H1 (cell line): ENCODE measurements at regions not wholly inside any gene's neighbourhood (a gene's known extent, or its start where the extent isn't known, plus 50 kb on each side); places are given as distances from the start of the nearest gene placed in this dataset.

Experiments
- CTCF ChIA-PET: fragments of 300-600 bp; sonication (Branson Sonifier 250); formaldehyde crosslinking; loops from one replicate; lab custom pipeline; 2021; ENCODE audit not compliant: partially characterized antibody; lab: Charles Lee
- POLR2A ChIA-PET: fragments of 300-600 bp; sonication (Branson Sonifier 250); formaldehyde crosslinking; loops from one replicate; lab custom pipeline; 2021; ENCODE audit warnings: inconsistent platforms; ENCODE audit not compliant: partially characterized antibody; lab: Charles Lee
- DNase-seq, 2 experiments: peaks; one replicate each; pipeline versions ENCODE4 v3.0.0 to v3.0.0-alpha.2; 2010 to 2022; ENCODE audit warnings: low spot score in 2 of 2, low read depth in 1 of 2, mixed read lengths in 1 of 2
- FAIRE-seq: peaks from 2 replicates; lab custom pipeline; 2011; peaks lifted over from hg19 to GRCh38; lab: Jason Lieb, UNC
- H2AFZ ChIP-seq: 2 replicates; pipeline ENCODE4 v1.8.1; 2012; ENCODE audit warnings: low read length, inconsistent platforms
- H2AK5ac ChIP-seq: 2 replicates; pipeline ENCODE4 v1.6.1; 2013; ENCODE audit warnings: low read depth, low read length
- H2BK120ac ChIP-seq: replicated peaks from 2 replicates; pipeline ENCODE3; 2013; ENCODE audit warnings: low read depth, low read length, inconsistent platforms
- H2BK12ac ChIP-seq: 2 replicates; pipeline ENCODE4 v1.6.1; 2013; ENCODE audit warnings: low read depth, low read length
- H2BK15ac ChIP-seq: 2 replicates; pipeline ENCODE4 v1.6.1; 2013; ENCODE audit warnings: low read length
- H2BK20ac ChIP-seq: 2 replicates; pipeline ENCODE4 v1.6.1; 2013; ENCODE audit warnings: low read length
- H2BK5ac ChIP-seq: 2 replicates; pipeline ENCODE4 v1.6.1; 2013; ENCODE audit warnings: low read depth, low read length
- H3K14ac ChIP-seq: 2 replicates; pipeline ENCODE4 v1.6.1; 2013; ENCODE audit warnings: inconsistent platforms; ENCODE audit not compliant: insufficient read length
- H3K18ac ChIP-seq: 2 replicates; pipeline ENCODE4 v1.6.1; 2013; ENCODE audit warnings: low read length; ENCODE audit errors: extremely low read depth
- H3K23ac ChIP-seq: 2 replicates; pipeline ENCODE4 v1.6.1; 2013; ENCODE audit warnings: inconsistent platforms; ENCODE audit not compliant: insufficient read length
- H3K23me2 ChIP-seq: 2 replicates; pipeline ENCODE4 v1.6.1; 2013; ENCODE audit warnings: low read depth, low read length
- H3K27ac ChIP-seq: 2 replicates; pipeline ENCODE4 v1.6.1; 2011; ENCODE audit warnings: low read depth, low read length, inconsistent platforms
- H3K27me3 ChIP-seq, 4 experiments: replicated peaks in 1 of 4; 1 replicate in 1 of 4; 2 replicates in 3 of 4; pipeline versions ENCODE4 v1.6.1 to v1.8.1; 2011 to 2013; ENCODE audit warnings: low read length in 3 of 4, mild to moderate bottlenecking in 3 of 4, inconsistent platforms in 2 of 4, mixed read lengths in 2 of 4, moderate library complexity in 1 of 4; ENCODE audit not compliant: control insufficient read depth in 3 of 4, insufficient read depth in 3 of 4; ENCODE audit errors: extremely low read depth in 1 of 4
- H3K36me3 ChIP-seq, 4 experiments: 2 replicates each; pipeline versions ENCODE4 v1.6.1 to v1.8.1; 2011 to 2013; ENCODE audit warnings: mild to moderate bottlenecking in 4 of 4, low read length in 3 of 4, moderate library complexity in 2 of 4, control low read depth in 1 of 4, inconsistent platforms in 1 of 4; ENCODE audit not compliant: insufficient read depth in 4 of 4, control insufficient read depth in 2 of 4
- H3K4ac ChIP-seq: replicated peaks from 2 replicates; pipeline ENCODE3; 2013; ENCODE audit warnings: low read length, low read depth, mixed read lengths, inconsistent platforms; ENCODE audit not compliant: insufficient read length
- H3K4me1 ChIP-seq, 4 experiments: replicated peaks in 1 of 4; 1 replicate in 1 of 4; 2 replicates in 3 of 4; pipeline versions ENCODE4 v1.6.1 to v1.8.1; 2011 to 2013; ENCODE audit warnings: low read length in 3 of 4, inconsistent platforms in 2 of 4, mixed read lengths in 1 of 4; ENCODE audit not compliant: insufficient read depth in 4 of 4, control insufficient read depth in 3 of 4
- H3K4me2 ChIP-seq, 2 experiments: 2 replicates each; pipeline versions ENCODE4 v1.6.1 to v1.8.1; 2011 to 2013; ENCODE audit warnings: low read depth in 2 of 2, low read length in 2 of 2, control low read depth in 1 of 2, inconsistent platforms in 1 of 2, mild to moderate bottlenecking in 1 of 2; ENCODE audit not compliant: insufficient read depth in 1 of 2
- H3K4me3 ChIP-seq, 4 experiments: fragments of 200-600, 300-600 bp in 1 of 4; sonication (generic), shearing (Covaris generic), sonication (Bioruptor Twin) in 1 of 4; 2 replicates each; pipeline versions ENCODE4 v1.5.1 to v1.8.1; 2011 to 2016; ENCODE audit warnings: low read length in 4 of 4, low read depth in 3 of 4, control low read depth in 2 of 4, inconsistent platforms in 2 of 4, mild to moderate bottlenecking in 2 of 4, mixed read lengths in 1 of 4, moderate library complexity in 1 of 4; ENCODE audit not compliant: insufficient read depth in 2 of 4; ENCODE audit errors: extremely low read depth in 1 of 4
- H3K56ac ChIP-seq: replicated peaks from 2 replicates; pipeline ENCODE3; 2013; ENCODE audit warnings: low read depth, mild to moderate bottlenecking, mixed read lengths, low read length, inconsistent platforms; ENCODE audit not compliant: insufficient read length
- H3K79me1 ChIP-seq: 2 replicates; pipeline ENCODE4 v1.6.1; 2013; ENCODE audit warnings: low read depth, low read length, control low read depth
- H3K79me2 ChIP-seq, 2 experiments: 2 replicates each; pipeline versions ENCODE4 v1.6.1 to v1.8.1; 2012 to 2013; ENCODE audit warnings: low read length in 2 of 2, mild to moderate bottlenecking in 2 of 2, inconsistent platforms in 1 of 2; ENCODE audit not compliant: insufficient read depth in 2 of 2, control insufficient read depth in 1 of 2
- H3K9ac ChIP-seq, 4 experiments: replicated peaks in 1 of 4; 1 replicate in 1 of 4; 2 replicates in 3 of 4; pipeline versions ENCODE4 v1.6.1 to v1.8.1; 2011 to 2013; ENCODE audit warnings: low read depth in 3 of 4, low read length in 3 of 4, control low read depth in 2 of 4, mild to moderate bottlenecking in 2 of 4, moderate library complexity in 2 of 4, inconsistent platforms in 1 of 4; ENCODE audit errors: extremely low read depth in 1 of 4
- H3K9me3 ChIP-seq, 2 experiments: 2 replicates each; pipeline versions ENCODE4 v1.6.1 to v1.8.1; 2012 to 2013; ENCODE audit warnings: mild to moderate bottlenecking in 2 of 2, moderate library complexity in 2 of 2, control low read depth in 1 of 2, inconsistent platforms in 1 of 2, low read depth in 1 of 2, low read length in 1 of 2, mixed read lengths in 1 of 2; ENCODE audit not compliant: insufficient read depth in 2 of 2
- H4K20me1 ChIP-seq, 2 experiments: replicated peaks in 1 of 2; 2 replicates each; pipeline versions ENCODE3 to v1.8.1; 2011 to 2013; ENCODE audit warnings: inconsistent platforms in 2 of 2, low read length in 2 of 2, mild to moderate bottlenecking in 1 of 2; ENCODE audit not compliant: insufficient read depth in 2 of 2, control insufficient read depth in 1 of 2
- H4K5ac ChIP-seq: 2 replicates; pipeline ENCODE4 v1.6.1; 2013; ENCODE audit warnings: low read length, low read depth, mixed read lengths, inconsistent platforms; ENCODE audit not compliant: insufficient read length
- H4K8ac ChIP-seq: 2 replicates; pipeline ENCODE4 v1.8.0; 2013; ENCODE audit warnings: mild to moderate bottlenecking, moderate library complexity, low read length, inconsistent platforms; ENCODE audit not compliant: insufficient read depth; ENCODE audit errors: extremely low read depth
- H4K91ac ChIP-seq: replicated peaks from 2 replicates; pipeline ENCODE3; 2013; ENCODE audit warnings: low read length, mixed read lengths, inconsistent platforms; ENCODE audit not compliant: insufficient read length
- ATF3 ChIP-seq: IDR thresholded peaks from 2 replicates; pipeline ENCODE4 v1.6.1; 2011; ENCODE audit warnings: low read depth, mild to moderate bottlenecking, low read length; ENCODE audit not compliant: insufficient read depth
- BCL11A ChIP-seq, 2 experiments: IDR thresholded peaks; one replicate each; pipeline ENCODE4 v1.6.1; 2011; ENCODE audit warnings: low read depth in 2 of 2, low read length in 2 of 2, mild to moderate bottlenecking in 2 of 2
- EZH2 ChIP-seq: fragments of 200-600 bp; sonication (generic); IDR thresholded peaks from 2 replicates; pipeline ENCODE4 v1.7.1; 2012; ENCODE audit warnings: low read depth, mild to moderate bottlenecking, moderate library complexity, low read length, inconsistent platforms; ENCODE audit not compliant: severe bottlenecking
- JUND ChIP-seq: IDR thresholded peaks from 2 replicates; pipeline ENCODE4 v1.6.1; 2011; ENCODE audit warnings: mild to moderate bottlenecking, improper control_type of control experiment, low read length
- KDM4A ChIP-seq: IDR thresholded peaks from one replicate; pipeline ENCODE4 v1.7.1; 2012; ENCODE audit warnings: low read depth, mild to moderate bottlenecking, moderate library complexity, low read length, inconsistent platforms; ENCODE audit not compliant: severe bottlenecking
- POLR2A ChIP-seq, 2 experiments: IDR thresholded peaks; 1 replicate in 1 of 2; 2 replicates in 1 of 2; pipeline ENCODE4 v1.6.1; 2011; ENCODE audit warnings: low read depth in 2 of 2, low read length in 2 of 2, mild to moderate bottlenecking in 2 of 2; ENCODE audit errors: control extremely low read depth in 1 of 2
- POLR2AphosphoS5 ChIP-seq: IDR thresholded peaks from 2 replicates; pipeline ENCODE4 v1.6.1; 2011; ENCODE audit warnings: low read depth, low read length
- RFX5 ChIP-seq: IDR thresholded peaks from 2 replicates; pipeline ENCODE4 v1.6.1; 2011; ENCODE audit warnings: low read depth, low read length, improper control_type of control experiment, borderline replicate concordance
- SIN3A ChIP-seq, 2 experiments: IDR thresholded peaks in 1 of 2; conservative IDR thresholded peaks in 1 of 2; 2 replicates each; pipeline ENCODE4 v1.6.1; 2011 to 2012; ENCODE audit warnings: low read length in 2 of 2, improper control_type of control experiment in 1 of 2, low read depth in 1 of 2, mild to moderate bottlenecking in 1 of 2
- SIX5 ChIP-seq: IDR thresholded peaks from 2 replicates; pipeline ENCODE4 v1.6.1; 2011; ENCODE audit warnings: mild to moderate bottlenecking, low read depth, low read length
- SP1 ChIP-seq: IDR thresholded peaks from 2 replicates; pipeline ENCODE4 v1.6.1; 2011; ENCODE audit warnings: low read depth, low read length
- TAF1 ChIP-seq: IDR thresholded peaks from 2 replicates; pipeline ENCODE4 v1.6.1; 2011; ENCODE audit warnings: mild to moderate bottlenecking, low read depth, low read length
- TBP ChIP-seq: IDR thresholded peaks from 2 replicates; pipeline ENCODE4 v1.6.1; 2011; ENCODE audit warnings: low read depth, low read length, improper control_type of control experiment
- USF2 ChIP-seq: IDR thresholded peaks from 2 replicates; pipeline ENCODE4 v1.6.1; 2011; ENCODE audit warnings: low read length, improper control_type of control experiment
- WGBS, 2 experiments: shearing (Covaris generic) in 1 of 2; methylation state at CpG; one replicate each; pipeline versions ENCODE4 v1.1.6 to v1.1.7; 2013 to 2015; ENCODE audit warnings: low lambda C conversion rate in 2 of 2, mixed read lengths in 2 of 2, inconsistent platforms in 1 of 2, low coverage in 1 of 2, missing lambda C conversion rate in 1 of 2; ENCODE audit not compliant: insufficient replicate concordance in 2 of 2, insufficient coverage in 1 of 2, insufficient read length in 1 of 2; ENCODE audit errors: extremely low coverage in 1 of 2, missing lambda C conversion rate in 1 of 2; 5-methylcytosine and 5-hydroxymethylcytosine counted together

GRCh38 chr1:90107990-90108389, 113.1 kb downstream of the ZNF326 start:
- DNase-seq (no peak), FAIRE-seq (no peak)
- Histone ChIP-seq H3K18ac (no peak overlapping the region), H3K79me2 (no peaks in the 10 kb centered on the region), H3K79me1 (no peaks in the 10 kb centered on the region), H4K5ac (no peak overlapping the region), H4K8ac (no peak overlapping the region), H2BK15ac (no peak overlapping the region), H3K23me2 (no peaks in the 10 kb centered on the region), H3K27me3 (no peaks in the 10 kb centered on the region), H3K56ac (no peak overlapping the region), H2BK120ac (no peak overlapping the region), H3K4me1 (no peaks in the 10 kb centered on the region; a peak in 1 of 7 replicates), H3K14ac (no peak overlapping the region), H2BK12ac (no peak overlapping the region), H3K36me3 (no peaks in the 10 kb centered on the region), H3K23ac (no peak overlapping the region), H2AK5ac (no peak overlapping the region), H3K4me3 (no peak overlapping the region), H2AFZ (no peak overlapping the region), H3K4me2 (no peak overlapping the region), H3K4ac (no peak overlapping the region), H3K27ac (no peak overlapping the region), H3K9ac (no peak overlapping the region), H3K9me3 (no peaks in the 10 kb centered on the region), H4K20me1 (no peaks in the 10 kb centered on the region), H4K91ac (no peak overlapping the region), H2BK5ac (no peak overlapping the region), H2BK20ac (no peak overlapping the region)
- CTCF ChIA-PET, result interaction anchor here (1.0 to 5.9 kb wide), 4 partner anchors 10 to 507 kb away, joined by 4 to 29 read pairs (median 6); no protein-coding TSS in a partner anchor
- POLR2A ChIA-PET, result no interaction called here
- WGBS, 2 experiments, result 66% methylated on average over 2 of the region's 2 CpGs; no CpG with 5 or more reads in 1 of the 2 experiments
- TF ChIP-seq BCL11A (IDR thresholded peaks at IDR 0.05; ENCODE audit: low read depth in 2 of 2, low read length in 2 of 2) (no peak), RFX5 (no peak), KDM4A (no peak), SP1 (no peak), SIN3A (conservative IDR thresholded peaks at IDR 0.05 in 1 of 2, IDR thresholded peaks at IDR 0.05 in 1 of 2; ENCODE audit: low read depth in 1 of 2, low read length in 2 of 2) (no peak), POLR2AphosphoS5 (no peak), SIX5 (no peak), POLR2A (IDR thresholded peaks at IDR 0.05; ENCODE audit: control extremely low read depth in 1 of 2, low read depth in 2 of 2, low read length in 2 of 2) (no peak), TAF1 (no peak), EZH2 (no peak), JUND (no peak), TBP (no peak), USF2 (no peak), ATF3 (no peak)
